ENCODE measurements at regions not wholly inside any gene's neighbourhood (a gene's known extent, or its start where the extent isn't known, plus 50 kb on each side); places are given as distances from the start of the nearest gene placed in this dataset.

DNA sequence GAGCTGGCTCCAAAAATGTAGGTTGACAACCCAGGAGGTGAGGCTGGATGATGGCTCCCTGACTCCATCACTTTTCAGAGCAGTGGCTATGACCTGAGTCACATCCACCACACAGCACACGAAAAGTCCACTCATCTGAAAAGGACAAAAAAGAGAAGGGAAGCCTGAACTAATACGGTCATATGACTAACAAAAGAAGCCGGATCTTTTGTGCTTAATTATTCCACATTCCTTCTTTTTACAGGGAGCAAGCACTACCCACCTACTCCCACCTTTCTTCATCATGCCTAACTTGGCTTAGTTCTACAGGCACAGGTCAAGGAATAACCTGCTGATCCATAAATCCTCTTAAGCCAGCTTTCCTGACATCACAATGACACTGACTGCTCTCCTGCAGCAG, 601.3 kb upstream of the MIR17HG start:
- TF ChIP-seq POLR2A (IDR thresholded peaks at IDR 0.05) = no peak
- TF ChIP-seq, protein P1, sequence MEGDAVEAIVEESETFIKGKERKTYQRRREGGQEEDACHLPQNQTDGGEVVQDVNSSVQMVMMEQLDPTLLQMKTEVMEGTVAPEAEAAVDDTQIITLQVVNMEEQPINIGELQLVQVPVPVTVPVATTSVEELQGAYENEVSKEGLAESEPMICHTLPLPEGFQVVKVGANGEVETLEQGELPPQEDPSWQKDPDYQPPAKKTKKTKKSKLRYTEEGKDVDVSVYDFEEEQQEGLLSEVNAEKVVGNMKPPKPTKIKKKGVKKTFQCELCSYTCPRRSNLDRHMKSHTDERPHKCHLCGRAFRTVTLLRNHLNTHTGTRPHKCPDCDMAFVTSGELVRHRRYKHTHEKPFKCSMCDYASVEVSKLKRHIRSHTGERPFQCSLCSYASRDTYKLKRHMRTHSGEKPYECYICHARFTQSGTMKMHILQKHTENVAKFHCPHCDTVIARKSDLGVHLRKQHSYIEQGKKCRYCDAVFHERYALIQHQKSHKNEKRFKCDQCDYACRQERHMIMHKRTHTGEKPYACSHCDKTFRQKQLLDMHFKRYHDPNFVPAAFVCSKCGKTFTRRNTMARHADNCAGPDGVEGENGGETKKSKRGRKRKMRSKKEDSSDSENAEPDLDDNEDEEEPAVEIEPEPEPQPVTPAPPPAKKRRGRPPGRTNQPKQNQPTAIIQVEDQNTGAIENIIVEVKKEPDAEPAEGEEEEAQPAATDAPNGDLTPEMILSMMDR (IDR thresholded peaks at IDR 0.05) = no peak

All from thyroid gland (tissue), 4 donors.